ENCODE measurements at regions not wholly inside any gene's neighbourhood (a gene's known extent, or its start where the extent isn't known, plus 50 kb on each side); places are given as distances from the start of the nearest gene placed in this dataset.

DNA sequence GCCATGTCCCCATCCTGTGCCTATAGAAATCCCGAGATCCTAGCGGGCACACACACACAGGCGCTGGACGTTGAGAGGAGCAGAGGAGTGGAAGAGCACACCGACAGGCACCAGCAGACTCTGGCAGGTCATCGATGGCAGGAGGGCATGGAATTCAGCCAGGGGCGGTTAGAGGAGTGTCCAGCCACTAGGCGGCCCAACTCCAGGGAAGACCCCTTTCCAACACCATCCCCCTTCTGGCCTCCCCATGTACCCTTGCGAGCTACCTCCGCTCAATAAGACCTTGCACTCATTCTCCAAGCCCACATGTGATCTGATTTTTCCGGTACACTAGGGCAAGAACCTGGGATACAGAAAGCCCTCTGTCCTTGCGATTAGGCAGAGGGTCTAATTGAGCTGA is 356.0 kb upstream of the DPP6 start (continued):
- TF ChIP-seq, protein P1, sequence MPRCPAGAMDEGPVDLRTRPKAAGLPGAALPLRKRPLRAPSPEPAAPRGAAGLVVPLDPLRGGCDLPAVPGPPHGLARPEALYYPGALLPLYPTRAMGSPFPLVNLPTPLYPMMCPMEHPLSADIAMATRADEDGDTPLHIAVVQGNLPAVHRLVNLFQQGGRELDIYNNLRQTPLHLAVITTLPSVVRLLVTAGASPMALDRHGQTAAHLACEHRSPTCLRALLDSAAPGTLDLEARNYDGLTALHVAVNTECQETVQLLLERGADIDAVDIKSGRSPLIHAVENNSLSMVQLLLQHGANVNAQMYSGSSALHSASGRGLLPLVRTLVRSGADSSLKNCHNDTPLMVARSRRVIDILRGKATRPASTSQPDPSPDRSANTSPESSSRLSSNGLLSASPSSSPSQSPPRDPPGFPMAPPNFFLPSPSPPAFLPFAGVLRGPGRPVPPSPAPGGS (CRISPR knock-in tag; IDR thresholded peaks at IDR 0.05) = no peak
- TF ChIP-seq, protein P2, sequence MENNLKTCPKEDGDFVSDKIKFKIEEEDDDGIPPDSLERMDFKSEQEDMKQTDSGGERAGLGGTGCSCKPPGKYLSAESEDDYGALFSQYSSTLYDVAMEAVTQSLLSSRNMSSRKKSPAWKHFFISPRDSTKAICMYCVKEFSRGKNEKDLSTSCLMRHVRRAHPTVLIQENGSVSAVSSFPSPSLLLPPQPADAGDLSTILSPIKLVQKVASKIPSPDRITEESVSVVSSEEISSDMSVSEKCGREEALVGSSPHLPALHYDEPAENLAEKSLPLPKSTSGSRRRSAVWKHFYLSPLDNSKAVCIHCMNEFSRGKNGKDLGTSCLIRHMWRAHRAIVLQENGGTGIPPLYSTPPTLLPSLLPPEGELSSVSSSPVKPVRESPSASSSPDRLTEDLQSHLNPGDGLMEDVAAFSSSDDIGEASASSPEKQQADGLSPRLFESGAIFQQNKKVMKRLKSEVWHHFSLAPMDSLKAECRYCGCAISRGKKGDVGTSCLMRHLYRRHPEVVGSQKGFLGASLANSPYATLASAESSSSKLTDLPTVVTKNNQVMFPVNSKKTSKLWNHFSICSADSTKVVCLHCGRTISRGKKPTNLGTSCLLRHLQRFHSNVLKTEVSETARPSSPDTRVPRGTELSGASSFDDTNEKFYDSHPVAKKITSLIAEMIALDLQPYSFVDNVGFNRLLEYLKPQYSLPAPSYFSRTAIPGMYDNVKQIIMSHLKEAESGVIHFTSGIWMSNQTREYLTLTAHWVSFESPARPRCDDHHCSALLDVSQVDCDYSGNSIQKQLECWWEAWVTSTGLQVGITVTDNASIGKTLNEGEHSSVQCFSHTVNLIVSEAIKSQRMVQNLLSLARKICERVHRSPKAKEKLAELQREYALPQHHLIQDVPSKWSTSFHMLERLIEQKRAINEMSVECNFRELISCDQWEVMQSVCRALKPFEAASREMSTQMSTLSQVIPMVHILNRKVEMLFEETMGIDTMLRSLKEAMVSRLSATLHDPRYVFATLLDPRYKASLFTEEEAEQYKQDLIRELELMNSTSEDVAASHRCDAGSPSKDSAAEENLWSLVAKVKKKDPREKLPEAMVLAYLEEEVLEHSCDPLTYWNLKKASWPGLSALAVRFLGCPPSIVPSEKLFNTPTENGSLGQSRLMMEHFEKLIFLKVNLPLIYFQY (CRISPR knock-in tag; IDR thresholded peaks at IDR 0.05; ENCODE audit: borderline replicate concordance) = no peak
- TF ChIP-seq SRF (IDR thresholded peaks at IDR 0.05; ENCODE audit: low read depth, low read length) = no peak

DNA sequence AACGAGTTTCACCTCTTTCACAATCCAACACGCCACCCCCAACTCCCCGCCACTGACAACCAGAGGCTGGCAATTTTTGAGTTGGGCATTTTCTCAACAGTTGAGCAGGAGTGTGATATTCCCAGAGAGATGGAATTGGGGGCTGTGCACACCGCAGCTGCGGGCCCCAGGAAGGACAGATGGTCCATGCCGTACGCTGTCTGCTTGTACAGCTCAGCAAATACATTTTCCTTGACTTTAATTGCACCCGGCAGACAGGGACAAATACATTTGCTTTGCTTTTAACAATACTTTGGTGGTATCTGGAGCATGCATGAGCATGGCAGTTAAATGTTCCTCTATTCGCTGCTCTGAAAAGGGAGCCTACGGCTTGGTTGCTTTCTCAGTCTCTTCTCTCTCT is 354.2 kb upstream of the DPP6 start:
- in situ Hi-C loops (cut with HindIII; ENCODE audit: extremely low pct_ligation_motif_present, low pct_unique_long_range_greater_than_20kb) (no loop called here), intact Hi-C loops (cut with micrococcal nuclease; ENCODE audit: unreplicated experiment) (no loop called here)
- Histone ChIP-seq H3K27me3 (ENCODE audit: control insufficient read depth in 1 of 2, insufficient read depth in 2 of 2, low read length in 2 of 2) (no peaks in the 10 kb centered on the region), H3K4me2 (ENCODE audit: low read depth, low read length) (no peak overlapping the region), H4K20me1 (ENCODE audit: insufficient read depth, low read length) (no peaks in the 10 kb centered on the region), H3K9ac (ENCODE audit: insufficient read depth, low read depth, low read length) (no peak overlapping the region), H3K4me1 (ENCODE audit: insufficient read depth, low read length) (no peaks in the 10 kb centered on the region), H3K4me3 (replicated peaks in 1 of 3; ENCODE audit: insufficient read depth in 1 of 3, low read depth in 2 of 3, low read length in 3 of 3) (no peak overlapping the region), H3K9me3 (ENCODE audit: low read length) (peaks cover 60% of the 10 kb centered on the region), H3K36me3 (replicated peaks in 1 of 2; ENCODE audit: control insufficient read depth in 1 of 2, insufficient read depth in 2 of 2, low read length in 2 of 2) (no peaks in the 10 kb centered on the region), H3K27ac (ENCODE audit: extremely low read length, insufficient read depth, low read length) (no peak overlapping the region), H3K79me2 (ENCODE audit: insufficient read depth, low read length) (no peaks in the 10 kb centered on the region), H2AFZ (ENCODE audit: low read length) (no peak overlapping the region)
- ChIA-PET CTCF (ENCODE audit: low intra/inter-chr PET ratio, low total read pairs) (no interaction called here), POLR2A (no interaction called here)
- DNase-seq (ENCODE audit: low spot score) (no peak), FAIRE-seq (no peak), ATAC-seq (no peak)
- 34% methylated on average over 10 of the region's 10 CpGs for WGBS (ENCODE audit: low lambda C conversion rate)
- BruUV-seq (replicated peaks) = no TSS peak
- TF ChIP-seq GFI1 (CRISPR knock-in tag; IDR thresholded peaks at IDR 0.05; ENCODE audit: borderline replicate concordance) = no peak
- TF ChIP-seq ZSCAN9 (CRISPR knock-in tag; IDR thresholded peaks at IDR 0.05; ENCODE audit: borderline replicate concordance) = no peak
- no peak for TF ChIP-seq TBX2 (CRISPR knock-in tag; IDR thresholded peaks at IDR 0.05; ENCODE audit: borderline replicate concordance)
- no peak for TF ChIP-seq ZNF577 (CRISPR knock-in tag; IDR thresholded peaks at IDR 0.05; ENCODE audit: borderline replicate concordance, low read depth)
- TF ChIP-seq CENPX (CRISPR knock-in tag; IDR thresholded peaks at IDR 0.05) = no peak
- no peak for TF ChIP-seq GATAD2A (CRISPR knock-in tag; IDR thresholded peaks at IDR 0.05)
- TF ChIP-seq ZNF713 (CRISPR knock-in tag; IDR thresholded peaks at IDR 0.05) = no peak
- TF ChIP-seq PAF1 (CRISPR knock-in tag; IDR thresholded peaks at IDR 0.05) = no peak
- no peak for TF ChIP-seq MAX (IDR thresholded peaks at IDR 0.05)
- no peak for TF ChIP-seq AGO2 (optimal IDR thresholded peaks at IDR 0.05; ENCODE audit: low read depth, low read length)
- TF ChIP-seq ZNF776 (CRISPR knock-in tag; IDR thresholded peaks at IDR 0.05) = no peak
- TF ChIP-seq ZBTB25 (CRISPR knock-in tag; IDR thresholded peaks at IDR 0.05) = no peak
- no peak for TF ChIP-seq ZNF18 (CRISPR knock-in tag; IDR thresholded peaks at IDR 0.05; ENCODE audit: insufficient replicate concordance)
